HT-29 (cell line): ENCODE measurements at regions not wholly inside any gene's neighbourhood (a gene's known extent, or its start where the extent isn't known, plus 50 kb on each side); places are given as distances from the start of the nearest gene placed in this dataset. TPM values are rescaled to one million over a fixed set of nuclear protein-coding genes. Genes with fewer than 3 reads are reported as not detected.

Experiments
- DNase-seq: peaks from one replicate; pipeline ENCODE4 v3.0.0-alpha.2; 2015; ENCODE audit warnings: low spot score
- small RNA-seq: library from RNA; depleted of rRNA; stranded (forward); fragments of <200 nt; gene quantifications from one replicate; pipeline ENCODE3, GENCODE V24; 2014

- no peak for DNase-seq
Measured at GRCh38 chr1:219670426-219671149, 57.7 kb upstream of the ZC3H11B start.

DNA sequence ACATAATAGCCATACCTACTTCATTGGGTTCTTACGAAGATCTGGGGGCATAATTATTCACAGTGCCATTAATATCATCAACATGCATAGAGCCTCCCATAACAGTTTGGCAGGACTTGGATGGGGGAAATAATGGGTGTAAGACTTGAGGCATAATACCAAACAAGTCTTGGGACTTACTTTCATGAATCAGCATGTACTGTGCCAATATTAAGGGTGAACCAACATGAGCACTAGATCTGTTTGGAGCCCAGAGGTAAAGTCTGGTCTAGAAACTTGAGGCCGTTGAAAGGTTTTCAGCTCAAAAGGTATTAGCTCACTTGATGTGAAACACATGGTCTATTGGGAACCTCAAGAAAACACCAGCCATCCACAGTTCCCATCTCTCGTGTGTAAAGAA is 56.7 kb upstream of the ZC3H11B start:
- DNase-seq: no peak

DNA sequence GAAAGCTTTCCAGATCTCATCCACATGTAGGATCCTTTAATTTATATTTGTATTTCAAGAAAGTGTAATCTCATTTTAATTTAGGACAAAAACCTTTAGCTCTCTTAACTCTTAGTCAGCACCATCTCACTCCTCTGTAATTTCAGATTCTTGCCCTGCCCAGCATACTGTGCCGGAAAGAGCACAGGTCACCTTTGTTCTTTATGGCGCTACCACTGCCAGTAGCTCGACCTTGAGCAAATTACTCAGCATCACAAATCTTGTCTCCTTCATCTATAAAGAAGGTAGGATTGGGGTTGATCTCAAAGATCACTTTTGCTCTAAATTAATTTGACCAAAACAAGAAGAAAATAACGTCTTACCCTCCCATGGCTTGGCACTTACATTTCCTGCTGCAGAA is 56.1 kb upstream of the ZC3H11B start:
- no peak for DNase-seq

DNA sequence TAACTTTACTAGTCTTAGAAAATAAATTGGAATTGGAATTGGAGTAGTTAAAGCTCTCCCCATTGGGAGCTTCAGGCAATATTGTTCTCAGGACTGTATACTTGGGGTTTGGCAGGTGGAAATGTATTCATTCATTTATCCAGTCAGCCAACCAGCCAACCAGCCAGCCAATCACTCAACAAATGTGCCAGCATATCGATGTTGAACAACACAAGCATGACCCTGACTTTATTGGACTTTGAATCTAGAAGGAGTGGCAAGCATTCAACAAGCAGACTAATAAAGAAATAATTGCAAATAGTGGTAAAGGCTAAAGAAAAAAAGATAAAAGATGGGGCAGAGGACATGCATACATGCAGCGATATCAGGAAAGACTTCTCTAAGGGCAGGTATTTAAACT is 55.5 kb upstream of the ZC3H11B start:
- no peak for DNase-seq

GRCh38 chr1:219666242-219666641 is 53.3 kb upstream of the ZC3H11B start:
- no peak for DNase-seq

DNA sequence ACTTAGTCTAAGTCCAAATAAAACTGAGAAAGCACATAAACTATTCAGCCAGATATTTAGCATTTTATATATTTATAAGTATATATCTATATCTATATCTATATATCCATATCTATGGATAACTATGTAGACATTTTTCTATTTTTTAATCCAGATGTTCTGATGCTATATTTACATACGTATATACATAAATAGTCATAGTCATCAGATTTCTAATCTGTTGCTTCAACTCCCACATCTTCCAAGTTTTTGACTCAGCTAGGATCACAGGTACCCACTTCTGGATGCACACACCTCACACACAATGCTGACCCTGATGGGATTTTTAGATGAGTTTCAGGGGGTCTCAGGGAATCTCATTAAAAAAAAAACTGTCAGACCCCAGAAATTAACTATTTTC is 52.2 kb upstream of the ZC3H11B start:
- DNase-seq: no peak

- DNase-seq: no peak
Measured at GRCh38 chr1:219664310-219665029, 51.6 kb upstream of the ZC3H11B start.

Small RNA genes in the stretch of these regions (small RNA-seq; reads per million reads assigned to genes)
- gene RNA5SP76: not detected
